MM.1S (cell line): ENCODE measurements at regions not wholly inside any gene's neighbourhood (a gene's known extent, or its start where the extent isn't known, plus 50 kb on each side); places are given as distances from the start of the nearest gene placed in this dataset.

Source experiments
- DNase-seq: peaks from one replicate; pipeline ENCODE4 v3.0.0-alpha.2; 2015
- H2AFZ ChIP-seq: fragments of 300-600 bp; sonication (generic); 2 replicates; pipeline ENCODE4 v1.6.0; 2016; ENCODE audit warnings: antibody characterized with exemption, low read length
- H3F3A ChIP-seq: fragments of 300-600 bp; sonication (generic); 2 replicates; pipeline ENCODE4 v1.6.1; 2016; ENCODE audit warnings: mild to moderate bottlenecking, antibody characterized with exemption, low read length, moderate library complexity, mixed read lengths; ENCODE audit not compliant: insufficient read depth
- H3K27ac ChIP-seq: fragments of 300-600 bp; sonication (generic); 2 replicates; pipeline ENCODE4 v1.5.1; 2016; ENCODE audit warnings: mild to moderate bottlenecking, low read length
- H3K27me3 ChIP-seq: fragments of 300-600 bp; sonication (generic); replicated peaks from 2 replicates; pipeline ENCODE4 v1.6.0; 2016; ENCODE audit warnings: low read length; ENCODE audit not compliant: insufficient read depth
- H3K36me3 ChIP-seq: fragments of 300-600 bp; sonication (generic); replicated peaks from 2 replicates; pipeline ENCODE4 v1.6.1; 2016; ENCODE audit warnings: mild to moderate bottlenecking, low read length, mixed read lengths; ENCODE audit not compliant: insufficient read depth
- H3K4me1 ChIP-seq: fragments of 300-600 bp; sonication (generic); 2 replicates; pipeline ENCODE4 v1.6.1; 2016; ENCODE audit warnings: low read length, mixed read lengths
- H3K4me2 ChIP-seq: fragments of 300-600 bp; sonication (generic); 2 replicates; pipeline ENCODE4 v1.6.0; 2016; ENCODE audit warnings: low read depth, low read length
- H3K4me3 ChIP-seq: fragments of 300-600 bp; sonication (generic); 2 replicates; pipeline ENCODE4 v1.5.1; 2016; ENCODE audit warnings: low read length, mixed read lengths
- H3K79me2 ChIP-seq: fragments of 300-600 bp; sonication (generic); 2 replicates; pipeline ENCODE4 v1.6.1; 2016; ENCODE audit warnings: mixed run types, low read length, mixed read lengths
- H3K9ac ChIP-seq: fragments of 300-600 bp; sonication (generic); 2 replicates; pipeline ENCODE4 v1.6.1; 2016; ENCODE audit warnings: low read length, mixed read lengths
- H3K9me2 ChIP-seq: fragments of 300-600 bp; sonication (generic); replicated peaks from 2 replicates; pipeline ENCODE4 v1.6.1; 2016; ENCODE audit warnings: mild to moderate bottlenecking, low read length, mixed read lengths; ENCODE audit not compliant: insufficient read depth
- H3K9me3 ChIP-seq: fragments of 300-600 bp; sonication (generic); replicated peaks from 2 replicates; pipeline ENCODE4 v1.6.1; 2016; ENCODE audit warnings: mild to moderate bottlenecking, low read length, mixed read lengths; ENCODE audit not compliant: insufficient read depth
- H4K20me1 ChIP-seq: fragments of 300-600 bp; sonication (generic); 2 replicates; pipeline ENCODE4 v1.6.1; 2016; ENCODE audit warnings: mild to moderate bottlenecking, low read length, moderate library complexity, mixed read lengths; ENCODE audit not compliant: insufficient read depth
- CTCF ChIP-seq: fragments of 300-600 bp; sonication (generic); IDR thresholded peaks from 2 replicates; pipeline ENCODE4 v1.5.1; 2016; ENCODE audit warnings: antibody characterized with exemption, low read length, mixed read lengths
- EZH2 ChIP-seq: fragments of 300-600 bp; sonication (generic); optimal IDR thresholded peaks from 2 replicates; pipeline ENCODE3; 2017; ENCODE audit warnings: low read depth, mild to moderate bottlenecking, antibody characterized with exemption, low read length, mixed read lengths
- EZH2phosphoT487 ChIP-seq: fragments of 300-600 bp; sonication (generic); IDR thresholded peaks from 2 replicates; pipeline ENCODE4 v1.6.1; 2018; ENCODE audit warnings: antibody characterized with exemption, low read length

GRCh38 chr6:76326871-76327270 is 254.4 kb upstream of the IMPG1 start:
- Histone ChIP-seq H3K4me2 (no peak overlapping the region), H3K27me3 (no peaks in the 10 kb centered on the region), H3F3A (no peaks in the 10 kb centered on the region), H3K4me3 (no peak overlapping the region), H3K9ac (no peak overlapping the region), H3K36me3 (no peaks in the 10 kb centered on the region), H3K4me1 (no peaks in the 10 kb centered on the region), H2AFZ (no peak overlapping the region), H3K27ac (no peak overlapping the region), H3K9me3 (no peaks in the 10 kb centered on the region), H3K9me2 (no peaks in the 10 kb centered on the region), H4K20me1 (no peaks in the 10 kb centered on the region), H3K79me2 (no peaks in the 10 kb centered on the region)
- no peak for DNase-seq
- TF ChIP-seq EZH2 (no peak), EZH2phosphoT487 (no peak), CTCF (no peak)
